ENCODE measurements at regions not wholly inside any gene's neighbourhood (a gene's known extent, or its start where the extent isn't known, plus 50 kb on each side); places are given as distances from the start of the nearest gene placed in this dataset.

DNA sequence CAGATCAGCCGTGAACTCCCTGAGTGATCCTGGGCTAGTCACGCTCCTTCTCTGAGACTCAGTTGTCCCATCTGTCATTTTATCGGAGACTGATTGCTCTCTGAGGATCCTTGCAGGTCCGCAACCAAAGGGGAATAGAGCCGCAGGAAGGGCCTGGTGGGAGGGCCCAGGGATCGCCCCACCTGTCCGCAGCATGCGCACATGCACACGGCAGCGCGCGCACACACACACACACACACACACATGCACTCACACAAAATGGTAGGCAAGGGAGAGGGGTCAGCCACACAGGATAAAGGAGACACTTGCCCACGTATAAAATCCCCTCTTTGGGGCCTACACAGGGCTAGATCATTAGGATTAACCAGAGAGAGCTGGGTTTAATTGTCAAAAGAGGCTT, 95.6 kb upstream of the FOXP4 start:
- in situ Hi-C loops (cut with HindIII; ENCODE audit: low pct_unique_long_range_greater_than_20kb, low sequenced_read_pairs), result no loop called here
- CTCF ChIA-PET, result interaction anchor here (0.5 kb wide), 1 partner anchor 38 kb away, joined by 13 read pairs; no protein-coding TSS in a partner anchor
- ATAC-seq, result no peak

DNA sequence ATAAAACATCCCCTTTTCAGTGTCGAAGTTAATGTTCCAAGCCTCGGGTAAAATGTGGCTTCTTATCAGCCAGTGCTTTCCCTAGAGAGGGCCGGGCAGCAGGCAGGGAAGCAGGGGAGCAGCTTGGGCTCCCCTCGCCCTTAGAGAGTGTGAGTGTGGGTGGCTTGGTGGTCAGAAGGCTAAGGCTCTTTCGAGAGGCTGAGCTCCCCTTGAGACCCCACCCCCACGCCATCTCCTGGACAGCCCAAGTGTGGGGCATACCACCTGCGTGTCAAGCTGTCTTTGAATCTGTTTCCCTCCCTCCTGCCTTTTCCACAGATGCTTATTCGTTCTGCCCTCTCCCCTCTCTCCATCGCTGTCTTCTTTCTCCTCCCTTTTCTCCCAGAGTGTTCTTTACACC, 95.1 kb upstream of the FOXP4 start:
- H3K36me3 ChIP-seq (ENCODE audit: control insufficient read depth, insufficient read depth, low read length), result no peaks in the 10 kb centered on the region
- no peak overlapping the region for H3K27ac ChIP-seq (ENCODE audit: low read length)
- ATAC-seq, result peak; percentile 43; the same call in 1 of the 2 replicates
- intact Hi-C loops (cut with micrococcal nuclease; ENCODE audit: unreplicated experiment) (no loop called here), in situ Hi-C loops (cut with HindIII; ENCODE audit: low pct_unique_long_range_greater_than_20kb, low sequenced_read_pairs) (no loop called here)
- H3K27me3 ChIP-seq (ENCODE audit: control insufficient read depth, insufficient read depth, low read length), result no peaks in the 10 kb centered on the region; the same call in 1 of the 2 replicates
- H3K4me1 ChIP-seq (ENCODE audit: control insufficient read depth, insufficient read depth, low read length), result no peaks in the 10 kb centered on the region
- BruUV-seq (replicated peaks), result no TSS peak
- H3K9me3 ChIP-seq (ENCODE audit: control insufficient read depth, insufficient read depth, low read depth, low read length), result no peaks in the 10 kb centered on the region
- TF ChIP-seq, protein P1, sequence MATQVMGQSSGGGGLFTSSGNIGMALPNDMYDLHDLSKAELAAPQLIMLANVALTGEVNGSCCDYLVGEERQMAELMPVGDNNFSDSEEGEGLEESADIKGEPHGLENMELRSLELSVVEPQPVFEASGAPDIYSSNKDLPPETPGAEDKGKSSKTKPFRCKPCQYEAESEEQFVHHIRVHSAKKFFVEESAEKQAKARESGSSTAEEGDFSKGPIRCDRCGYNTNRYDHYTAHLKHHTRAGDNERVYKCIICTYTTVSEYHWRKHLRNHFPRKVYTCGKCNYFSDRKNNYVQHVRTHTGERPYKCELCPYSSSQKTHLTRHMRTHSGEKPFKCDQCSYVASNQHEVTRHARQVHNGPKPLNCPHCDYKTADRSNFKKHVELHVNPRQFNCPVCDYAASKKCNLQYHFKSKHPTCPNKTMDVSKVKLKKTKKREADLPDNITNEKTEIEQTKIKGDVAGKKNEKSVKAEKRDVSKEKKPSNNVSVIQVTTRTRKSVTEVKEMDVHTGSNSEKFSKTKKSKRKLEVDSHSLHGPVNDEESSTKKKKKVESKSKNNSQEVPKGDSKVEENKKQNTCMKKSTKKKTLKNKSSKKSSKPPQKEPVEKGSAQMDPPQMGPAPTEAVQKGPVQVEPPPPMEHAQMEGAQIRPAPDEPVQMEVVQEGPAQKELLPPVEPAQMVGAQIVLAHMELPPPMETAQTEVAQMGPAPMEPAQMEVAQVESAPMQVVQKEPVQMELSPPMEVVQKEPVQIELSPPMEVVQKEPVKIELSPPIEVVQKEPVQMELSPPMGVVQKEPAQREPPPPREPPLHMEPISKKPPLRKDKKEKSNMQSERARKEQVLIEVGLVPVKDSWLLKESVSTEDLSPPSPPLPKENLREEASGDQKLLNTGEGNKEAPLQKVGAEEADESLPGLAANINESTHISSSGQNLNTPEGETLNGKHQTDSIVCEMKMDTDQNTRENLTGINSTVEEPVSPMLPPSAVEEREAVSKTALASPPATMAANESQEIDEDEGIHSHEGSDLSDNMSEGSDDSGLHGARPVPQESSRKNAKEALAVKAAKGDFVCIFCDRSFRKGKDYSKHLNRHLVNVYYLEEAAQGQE (IDR thresholded peaks at IDR 0.05; ENCODE audit: insufficient read depth in 1 of 2, low read depth in 2 of 2, low read length in 1 of 2), result no peak
- ChIA-PET CTCF (interaction anchor here (0.5 kb wide), 1 partner anchor 37 kb away, joined by 13 read pairs; no protein-coding TSS in a partner anchor), POLR2A (interaction anchor here (0.7 kb wide), 1 partner anchor 33 kb away, joined by 3 read pairs; no protein-coding TSS in a partner anchor)
- no peak for DNase-seq (ENCODE audit: low read depth, low spot score)
- no peak overlapping the region for H3K4me3 ChIP-seq (ENCODE audit: low read depth in 2 of 2, low read length in 2 of 2)

More for the DNA sequence above, 95.6 kb upstream of the FOXP4 start:
- Histone ChIP-seq H3K27me3 (ENCODE audit: control insufficient read depth, insufficient read depth, low read length) (no peaks in the 10 kb centered on the region; the same call in 1 of the 2 replicates), H3K36me3 (ENCODE audit: control insufficient read depth, insufficient read depth, low read length) (no peaks in the 10 kb centered on the region), H3K4me1 (ENCODE audit: control insufficient read depth, insufficient read depth, low read length) (no peaks in the 10 kb centered on the region), H3K4me3 (ENCODE audit: low read depth in 2 of 2, low read length in 2 of 2) (no peak overlapping the region), H3K27ac (ENCODE audit: low read length) (no peak overlapping the region), H3K9me3 (ENCODE audit: control insufficient read depth, insufficient read depth, low read depth, low read length) (no peaks in the 10 kb centered on the region)
- no peak for DNase-seq (ENCODE audit: low read depth, low spot score)
- POLR2A ChIA-PET, result no interaction called here
- BruUV-seq (replicated peaks), result no TSS peak
- TF ChIP-seq, protein P1 (IDR thresholded peaks at IDR 0.05; ENCODE audit: insufficient read depth in 1 of 2, low read depth in 2 of 2, low read length in 1 of 2), result no peak
- no peak for TF ChIP-seq POLR2AphosphoS5 (IDR thresholded peaks at IDR 0.05; ENCODE audit: low read depth, low read length)
- no peak for TF ChIP-seq TCF7L2 (IDR thresholded peaks at IDR 0.05; ENCODE audit: low read depth, low read length)
- no peak for TF ChIP-seq SIN3A (IDR thresholded peaks at IDR 0.05; ENCODE audit: borderline replicate concordance, insufficient read depth, low read depth, low read length)
- intact Hi-C loops (cut with micrococcal nuclease; ENCODE audit: unreplicated experiment), result no loop called here

All from Panc1 (cell line).